ENCODE measurements at regions not wholly inside any gene's neighbourhood (a gene's known extent, or its start where the extent isn't known, plus 50 kb on each side); places are given as distances from the start of the nearest gene placed in this dataset.

GRCh38 chr1:187409341-187409740 lies 580.6 kb downstream of the PLA2G4A start:
- TF ChIP-seq CTCF (IDR thresholded peaks at IDR 0.05 in 8 of 11, conservative IDR thresholded peaks at IDR 0.05 in 3 of 11): no peak
- no peak for TF ChIP-seq POLR2A (IDR thresholded peaks at IDR 0.05)
